Gastrocnemius medialis (tissue), 4 donors: ENCODE measurements at regions not wholly inside any gene's neighbourhood (a gene's known extent, or its start where the extent isn't known, plus 50 kb on each side); places are given as distances from the start of the nearest gene placed in this dataset.

Experiments used
- CTCF ChIP-seq, 5 experiments: fragments of 450-650 bp in 3 of 5; fragments of 200-600 bp in 2 of 5; sonication (generic) in 2 of 5; IDR thresholded peaks in 4 of 5; conservative IDR thresholded peaks in 1 of 5; 1 replicate in 4 of 5; 2 replicates in 1 of 5; pipeline ENCODE4 v1.5.1; 2016 to 2019; ENCODE audit warnings: antibody characterized with exemption in 5 of 5, mild to moderate bottlenecking in 3 of 5, moderate library complexity in 3 of 5
- POLR2A ChIP-seq, 2 donors: fragments of 450-650 bp; IDR thresholded peaks; one replicate each; pipeline ENCODE4 v1.6.1; 2017; ENCODE audit warnings: antibody characterized with exemption in 2 of 2, mild to moderate bottlenecking in 2 of 2, moderate library complexity in 2 of 2

GRCh38 chr6:99165838-99166237, 183.6 kb downstream of the FAXC start:
- no peak for TF ChIP-seq POLR2A (IDR thresholded peaks at IDR 0.05)
- no peak for TF ChIP-seq CTCF (IDR thresholded peaks at IDR 0.05 in 4 of 5, conservative IDR thresholded peaks at IDR 0.05 in 1 of 5)
